ENCODE measurements at regions not wholly inside any gene's neighbourhood (a gene's known extent, or its start where the extent isn't known, plus 50 kb on each side); places are given as distances from the start of the nearest gene placed in this dataset.

DNA sequence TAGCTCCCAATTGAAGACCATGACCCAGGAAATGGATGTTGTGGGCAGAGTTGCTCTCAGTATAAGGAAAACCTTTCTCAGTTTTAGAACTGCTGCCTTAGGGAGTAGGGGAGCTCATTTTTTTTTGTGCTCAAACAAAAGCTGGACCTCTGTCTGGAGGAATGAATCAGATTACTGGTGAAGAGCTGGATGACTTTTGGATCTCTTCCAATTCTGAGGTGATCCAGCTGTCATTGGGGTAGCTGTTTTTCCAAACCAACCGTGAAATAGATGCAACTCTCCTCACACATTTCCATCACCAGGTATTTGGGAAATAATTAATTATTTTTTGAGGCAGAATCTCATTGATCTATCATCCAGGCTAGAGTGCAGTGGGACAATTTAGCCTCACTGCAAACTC is 251.3 kb upstream of the PLET1 start:
- no peak for DNase-seq

DNA sequence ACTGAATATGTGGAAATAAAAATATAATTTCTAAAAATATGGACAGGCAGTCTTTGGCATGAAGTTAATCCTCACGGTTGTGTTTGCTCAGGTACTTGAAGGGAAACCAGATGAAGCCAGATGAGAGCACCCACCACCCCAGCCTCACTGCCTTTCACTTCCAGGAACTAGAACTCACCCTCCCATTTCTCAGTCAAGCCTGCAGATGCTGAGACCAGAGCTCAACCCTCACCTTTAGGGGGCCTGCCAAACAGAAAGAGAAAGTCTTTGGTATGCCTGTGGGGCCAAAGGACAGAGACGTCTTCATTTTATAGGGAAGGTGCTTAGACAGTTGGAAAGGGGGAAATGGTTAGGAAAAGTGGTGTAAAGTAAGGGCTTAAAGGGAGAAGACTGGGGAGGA is 252.8 kb upstream of the PLET1 start:
- no peak for DNase-seq

DNA sequence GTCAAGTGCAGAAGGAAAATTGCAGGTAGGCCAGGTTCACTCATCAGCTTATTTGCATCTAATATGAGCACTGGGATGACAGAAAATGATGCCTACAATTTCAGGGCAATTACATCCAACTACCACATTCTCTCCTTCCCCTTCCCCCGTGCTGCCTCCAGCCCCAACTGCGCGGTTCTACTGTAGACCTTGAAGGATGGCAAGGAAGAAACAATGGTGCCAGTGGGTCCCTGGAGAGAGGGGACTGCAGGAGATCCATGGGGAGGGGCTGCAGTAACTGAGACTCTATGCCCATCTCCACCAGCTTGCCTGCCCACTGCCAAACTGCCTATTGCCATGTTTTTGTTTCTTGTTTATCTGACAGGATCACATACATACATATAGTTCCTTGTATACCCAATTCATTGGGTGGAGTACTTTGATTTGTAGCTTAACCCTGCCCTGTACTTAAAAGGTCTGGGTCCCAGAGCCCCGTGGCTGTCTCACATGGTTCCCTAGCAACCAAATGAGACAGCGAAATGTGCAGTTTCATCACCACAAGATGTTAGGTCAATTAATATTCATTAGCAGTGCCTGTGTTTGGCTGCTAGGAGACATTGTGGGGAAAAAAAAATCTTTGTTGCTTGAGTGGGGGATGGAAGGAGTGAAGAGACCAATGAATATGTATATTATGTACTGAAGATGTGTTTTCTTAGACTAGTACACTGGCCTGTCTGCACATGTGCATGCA is 253.5 kb upstream of the PLET1 start:
- peak in 22 of 58 donors; percentile 5 to 77 (median 26) for DNase-seq

DNA sequence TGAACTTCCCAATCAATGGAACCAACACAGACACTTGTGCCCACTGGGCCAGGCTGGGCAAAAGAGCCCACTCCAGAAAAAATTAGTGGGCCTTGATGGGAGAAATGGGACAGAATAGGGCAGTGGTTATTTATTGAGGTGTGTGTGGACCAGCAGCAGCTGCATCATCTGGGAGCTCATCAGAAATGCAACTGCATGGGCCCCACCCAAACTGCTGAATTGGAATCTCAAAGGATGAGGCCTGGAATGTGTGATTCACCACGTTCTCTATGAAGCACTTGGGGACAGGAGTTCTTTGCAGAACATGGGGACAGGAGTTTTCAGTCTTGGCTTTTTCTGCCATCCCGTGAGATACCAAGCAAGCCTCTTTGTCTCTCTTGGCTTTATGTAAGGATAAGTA is 255.6 kb upstream of the PLET1 start:
- no peak for DNase-seq

DNA sequence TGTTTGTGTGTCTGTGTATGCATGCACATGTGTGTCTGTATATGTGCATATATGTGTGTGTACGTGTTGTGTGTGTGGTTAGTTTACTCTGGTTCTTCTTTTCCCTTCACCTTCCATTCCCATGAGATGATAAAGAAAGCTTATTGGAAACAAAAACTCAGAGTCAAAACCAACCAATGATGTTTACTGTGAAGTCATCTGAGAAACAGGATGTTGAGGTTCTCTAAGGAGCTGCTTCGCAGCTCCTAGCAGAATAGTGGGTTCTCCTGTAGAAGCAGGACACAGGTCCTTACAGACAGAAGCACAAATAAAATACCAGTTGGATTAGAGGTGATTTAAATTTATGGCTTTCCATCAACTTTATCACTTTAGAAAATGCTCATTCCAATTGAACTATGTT is 256.1 kb upstream of the PLET1 start:
- no peak for DNase-seq

DNA sequence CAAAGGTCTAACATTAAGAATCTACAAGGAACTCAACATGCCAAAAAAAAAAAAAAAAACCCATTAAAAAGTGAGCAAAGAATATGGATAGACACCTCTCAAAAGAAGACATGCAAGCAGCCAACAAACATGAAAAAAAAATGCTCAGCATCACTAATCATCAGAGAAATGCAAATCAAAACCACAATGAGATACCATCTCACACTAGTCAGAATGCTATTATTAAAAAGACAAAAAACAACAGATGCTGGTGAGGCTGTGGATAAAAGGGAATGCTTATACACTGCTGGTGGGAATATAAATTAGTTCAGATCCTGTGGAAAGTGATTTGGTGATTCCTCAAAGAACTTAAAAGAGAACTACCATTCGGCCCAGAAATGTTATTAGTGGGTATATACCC is 257.7 kb upstream of the PLET1 start:
- DNase-seq: no peak

DNA sequence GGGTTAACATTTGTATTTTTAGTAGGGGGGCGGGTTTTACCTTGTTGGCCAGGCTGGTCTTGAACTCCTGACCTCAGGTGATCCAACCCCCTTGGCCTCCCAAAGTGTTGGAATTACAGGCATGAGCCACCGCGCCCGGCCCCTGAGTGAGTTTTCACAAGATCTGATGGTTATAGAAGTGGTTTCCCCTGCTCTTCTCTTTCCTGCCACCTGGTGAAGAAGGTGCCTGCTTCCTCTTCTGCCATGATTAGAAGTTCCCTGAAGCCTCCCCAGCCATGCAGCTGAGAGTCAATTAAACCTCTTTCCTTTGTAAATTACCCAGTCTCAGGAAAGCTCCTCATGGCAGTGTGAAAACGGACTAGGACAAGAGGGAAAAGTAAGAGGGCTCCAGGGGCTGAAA is 259.1 kb upstream of the PLET1 start:
- DNase-seq: no peak

DNA sequence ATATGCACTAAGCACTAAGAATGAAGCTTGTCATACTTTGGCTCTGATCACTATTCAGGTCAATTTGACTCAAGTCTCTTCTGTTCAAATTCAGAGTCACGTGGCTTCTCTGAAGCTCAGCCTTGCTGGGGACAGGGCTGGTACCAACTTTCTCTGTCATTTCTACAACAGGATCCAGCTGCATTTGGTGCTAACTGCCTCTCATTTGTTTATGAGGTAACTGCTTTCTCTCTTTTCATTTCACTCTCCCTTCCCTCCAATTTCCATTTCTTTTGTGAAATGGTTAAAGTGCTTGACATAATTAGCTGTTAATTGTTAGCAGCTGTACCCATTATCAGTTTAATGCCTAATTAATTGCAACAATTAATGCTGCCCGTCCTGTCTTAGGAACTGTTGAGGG is 259.7 kb upstream of the PLET1 start:
- DNase-seq: no peak

DNA sequence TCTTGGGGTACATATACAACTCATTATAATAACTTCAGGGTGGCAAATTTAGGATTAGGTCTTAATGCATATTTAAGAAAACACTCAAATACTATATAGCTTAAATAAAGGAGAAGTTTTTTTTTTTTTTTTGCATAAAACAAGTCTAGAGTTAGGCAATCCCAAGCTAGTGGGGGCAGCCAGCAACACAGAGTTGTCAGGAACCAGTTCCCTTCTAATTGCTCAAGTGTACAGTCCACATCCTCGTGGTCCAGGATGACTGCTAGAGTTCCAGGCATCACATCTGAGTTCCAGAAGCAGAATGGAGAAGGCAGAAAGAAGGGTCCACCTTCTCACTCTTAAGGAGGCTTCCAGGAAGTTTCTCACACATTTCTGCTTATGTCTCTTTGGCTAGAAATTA is 261.9 kb upstream of the PLET1 start:
- no peak for DNase-seq

DNA sequence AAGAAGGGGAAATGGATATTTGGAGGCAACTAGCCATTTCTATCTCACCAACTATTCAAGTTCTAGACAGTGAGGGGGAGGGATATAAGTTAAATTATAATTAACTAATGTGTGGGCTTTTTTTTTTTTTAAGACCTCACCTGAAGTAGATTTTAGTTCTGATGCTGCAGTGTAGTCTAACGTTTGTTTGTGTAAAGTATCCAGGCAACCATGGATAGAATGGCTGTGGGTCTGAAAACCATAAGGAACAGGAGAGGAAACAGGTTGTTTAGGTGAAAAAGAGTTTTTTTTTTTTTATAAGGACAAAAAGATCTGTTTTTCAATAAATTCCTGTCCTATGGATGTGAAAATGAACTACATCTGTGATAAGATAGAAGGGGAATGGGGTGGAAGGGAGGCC is 262.4 kb upstream of the PLET1 start:
- DNase-seq: no peak

DNA sequence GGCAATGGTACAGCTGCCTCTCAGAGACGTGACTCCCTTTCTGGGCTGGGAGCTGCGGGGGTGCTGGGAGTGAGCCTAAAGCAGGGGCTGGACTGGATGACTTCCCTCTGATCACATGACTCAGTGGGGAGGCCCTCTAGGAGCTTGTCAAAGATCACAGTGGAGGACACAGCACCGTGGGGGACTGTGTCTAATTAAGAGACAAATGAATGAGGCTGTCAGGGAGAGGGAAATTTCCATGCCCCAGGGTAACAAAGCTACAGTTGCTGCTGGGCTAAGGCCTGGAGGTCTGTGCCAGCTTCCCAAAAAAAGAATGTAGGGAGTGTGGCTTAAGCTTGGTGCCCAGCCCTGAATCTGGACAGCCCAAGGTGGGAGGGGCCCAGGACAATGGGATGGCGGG is 262.8 kb upstream of the PLET1 start:
- DNase-seq: peak in 54 of 58 donors; percentile 12 to 90 (median 69)

DNA sequence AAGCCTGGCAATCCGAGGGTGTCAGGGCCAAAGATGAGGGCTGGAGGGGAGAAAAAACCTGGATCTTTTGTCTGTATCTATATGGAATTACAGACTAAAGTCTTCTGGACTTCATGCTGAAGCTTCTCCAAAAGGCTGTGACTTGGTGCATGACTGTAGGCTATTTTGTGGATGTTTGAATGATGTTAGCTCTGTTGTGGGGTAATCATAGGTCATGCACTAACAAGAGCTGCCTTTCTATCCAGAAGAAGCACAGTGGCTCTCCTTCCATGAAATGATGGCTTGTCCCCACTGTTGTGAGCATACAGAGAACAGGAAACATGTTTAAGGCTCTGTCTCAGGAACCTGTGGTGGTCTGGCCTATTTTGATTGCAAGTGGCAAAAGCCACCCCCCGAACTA is 263.3 kb upstream of the PLET1 start:
- peak in 8 of 58 donors; percentile 27 to 82 (median 53) for DNase-seq

DNA sequence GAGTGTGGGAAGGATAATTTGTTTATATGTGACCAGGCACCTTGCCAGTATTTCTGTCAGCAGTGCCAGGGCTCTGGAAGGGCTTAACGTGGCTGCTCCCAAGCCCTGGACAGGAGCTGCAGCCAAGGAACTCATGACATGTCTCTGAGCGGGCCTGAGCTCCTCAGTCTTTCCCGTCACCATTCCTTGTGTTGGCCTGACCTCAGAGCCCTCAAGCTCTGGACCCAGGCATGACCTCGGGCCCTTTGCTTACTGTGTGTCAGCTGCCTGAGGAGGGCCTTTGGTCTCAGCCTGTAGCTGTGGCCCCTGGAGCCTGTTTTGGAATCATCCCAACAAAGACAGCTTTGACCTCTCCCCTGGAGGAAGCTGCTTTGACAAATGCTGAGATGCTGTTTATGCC is 264.1 kb upstream of the PLET1 start:
- peak in 6 of 58 donors; percentile 6 to 24 (median 12) for DNase-seq

DNA sequence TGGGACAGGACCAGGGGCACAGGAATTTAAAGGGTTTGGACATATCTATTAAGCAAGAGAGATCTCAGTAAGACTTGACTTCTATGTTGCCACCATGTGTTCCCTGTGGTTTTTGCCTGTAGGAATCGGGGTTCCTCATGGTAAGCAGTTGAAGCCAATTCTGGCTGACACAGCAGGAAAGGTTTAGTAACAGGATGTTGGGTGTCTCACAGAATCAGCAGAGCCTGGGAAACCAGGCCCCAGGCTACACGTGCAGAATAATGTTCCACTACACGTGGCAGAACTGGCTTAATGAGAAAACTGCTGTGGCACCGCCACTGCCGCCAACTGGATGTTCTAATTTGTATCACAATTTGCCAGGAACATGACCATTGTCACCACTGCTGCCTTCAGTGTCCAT is 264.6 kb upstream of the PLET1 start:
- peak in 10 of 58 donors; percentile 3 to 52 (median 13) for DNase-seq

DNA sequence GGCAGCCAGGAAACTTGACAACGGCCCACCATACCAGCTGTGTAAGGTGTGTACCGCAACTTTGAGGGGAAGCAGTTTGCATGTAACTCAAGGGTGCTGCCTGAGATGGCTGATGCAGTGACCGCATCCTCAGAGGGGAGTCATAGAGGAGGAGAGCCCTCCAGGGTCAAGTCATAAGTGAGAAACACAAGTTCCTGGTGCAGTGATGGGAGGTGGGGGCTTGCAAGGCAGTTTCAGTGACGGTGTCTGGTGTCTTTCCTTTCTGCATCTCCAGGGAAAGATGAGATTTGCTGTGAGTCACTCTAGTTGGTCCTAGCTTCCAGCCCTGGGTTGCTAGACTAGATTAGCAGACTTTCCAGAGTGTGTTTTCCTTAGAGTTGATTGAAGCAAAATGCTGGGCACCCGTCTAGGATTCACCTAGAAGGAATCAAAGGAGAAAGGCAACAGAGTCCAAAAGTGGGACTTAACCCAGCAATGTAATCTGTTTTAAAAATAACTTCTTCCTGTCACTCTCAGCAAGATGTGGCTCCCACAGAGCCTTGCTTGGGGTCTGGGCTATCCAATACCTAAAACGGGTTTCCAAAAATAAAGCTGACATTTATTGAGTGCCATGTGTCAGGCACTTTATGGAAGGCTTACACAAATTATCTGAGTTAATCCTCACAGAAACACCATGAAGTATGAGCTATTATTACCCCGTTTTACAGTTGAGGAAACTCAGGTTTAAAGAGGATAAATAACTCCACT is 265.4 kb upstream of the PLET1 start:
- DNase-seq: no peak

DNA sequence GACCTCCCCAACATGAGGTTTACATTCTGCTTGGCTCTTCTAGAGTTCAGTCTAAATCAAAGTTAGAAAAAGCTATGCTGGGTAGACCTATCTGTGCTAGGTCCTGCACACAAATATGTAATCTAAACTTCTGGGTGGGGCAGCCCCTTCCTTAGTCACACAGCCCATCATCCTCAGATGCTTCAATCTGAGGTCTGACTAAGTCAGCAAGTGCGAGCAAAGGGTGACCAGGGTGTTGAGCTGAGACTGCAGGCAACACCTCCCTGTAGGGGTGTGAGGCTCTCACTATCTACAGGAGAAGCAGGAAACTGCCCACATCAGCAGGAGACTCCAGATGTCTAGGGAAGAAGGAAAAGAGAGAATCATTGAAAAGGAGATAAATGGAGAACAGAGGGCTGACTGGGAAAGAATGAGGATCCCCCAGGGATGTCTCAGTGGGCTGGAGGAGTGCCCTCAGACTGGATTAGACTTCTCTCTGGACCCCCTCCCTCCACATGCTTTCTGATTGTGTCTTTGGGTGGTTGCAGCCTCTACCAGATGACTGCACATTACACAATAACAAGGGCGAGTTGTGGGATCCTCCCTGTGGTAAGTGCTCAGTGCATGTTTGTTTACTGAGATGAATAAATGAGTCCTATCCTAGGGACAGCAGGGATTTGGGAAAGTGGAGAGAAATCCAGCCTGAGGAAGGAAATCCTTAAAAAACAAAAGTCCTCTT is 266.2 kb upstream of the PLET1 start:
- no peak for DNase-seq

DNA sequence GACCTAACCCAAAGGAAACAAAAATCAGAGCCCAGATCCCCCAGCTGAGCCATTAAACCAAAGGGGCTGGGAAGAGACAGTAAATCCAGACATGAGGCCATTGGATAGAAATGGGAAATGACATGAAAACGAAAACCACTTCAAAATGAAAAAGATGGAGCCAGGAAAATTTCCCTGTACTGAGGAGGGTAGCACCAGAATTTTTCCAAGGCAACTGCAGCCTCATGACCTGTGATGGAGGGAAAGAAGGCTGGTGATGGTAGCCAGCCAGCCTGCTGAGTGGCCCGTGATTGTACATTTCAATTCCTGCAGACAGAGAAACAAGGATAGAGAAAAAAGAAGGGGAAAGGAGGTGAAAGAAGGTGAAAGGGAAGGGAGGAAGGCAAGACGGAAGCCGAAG is 268.4 kb upstream of the PLET1 start:
- no peak for DNase-seq

DNA sequence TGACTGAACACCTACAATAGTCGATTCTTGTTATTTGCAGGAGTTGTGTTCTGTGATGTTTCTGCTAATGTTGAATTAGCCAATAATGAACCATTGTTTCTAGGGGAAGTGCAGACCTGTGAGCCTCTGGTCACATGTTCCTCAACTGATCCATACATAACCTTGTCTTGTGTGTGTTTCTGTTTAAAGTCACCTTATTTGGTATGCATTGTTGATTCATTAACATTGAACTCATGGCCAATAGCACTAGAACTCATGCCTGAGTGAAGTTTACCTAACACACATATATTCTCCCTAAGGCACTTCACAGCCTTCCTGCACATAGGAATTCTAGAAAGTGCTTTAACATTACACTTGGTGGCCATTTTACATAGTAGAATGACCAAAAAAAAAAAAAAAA is 271.8 kb upstream of the PLET1 start:
- no peak for DNase-seq

DNA sequence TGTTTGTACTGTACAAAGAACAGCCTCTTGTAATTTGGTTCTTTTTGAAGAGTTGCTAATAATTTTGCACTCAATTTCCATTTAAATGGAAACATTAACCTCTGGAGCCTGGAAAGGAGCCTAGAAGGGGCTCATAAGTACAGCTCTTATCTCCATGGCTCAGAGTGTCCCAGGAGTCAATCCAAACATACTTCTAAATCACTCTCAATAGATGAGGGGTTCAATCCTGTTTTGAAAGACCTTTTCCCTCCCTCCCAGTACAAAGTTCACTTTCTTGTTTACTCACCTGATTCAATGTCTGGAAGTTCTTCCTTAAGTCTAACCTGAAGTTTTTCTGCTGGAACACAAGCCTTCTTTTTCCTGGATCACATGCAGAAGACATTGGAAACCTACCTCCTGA is 273.0 kb upstream of the PLET1 start:
- no peak for DNase-seq

DNA sequence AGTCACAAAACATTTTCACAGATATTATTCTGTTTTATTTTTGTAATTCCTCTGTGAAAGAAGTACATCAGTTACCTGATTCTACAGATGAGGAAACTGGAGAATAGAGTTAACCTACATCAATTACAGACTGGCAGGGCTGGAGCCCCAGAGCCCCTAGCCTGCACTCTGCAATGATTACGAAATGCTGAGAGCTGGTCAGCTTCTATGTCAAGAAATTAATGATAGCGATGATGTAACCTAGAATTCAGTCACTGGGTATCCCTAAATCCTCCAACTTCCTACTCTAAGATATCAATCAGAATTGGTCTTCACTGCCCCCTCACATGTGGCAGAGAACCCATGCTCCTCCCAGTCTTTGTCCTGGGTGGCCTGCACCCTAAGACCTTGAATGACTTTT is 273.5 kb upstream of the PLET1 start:
- no peak for DNase-seq

DNA sequence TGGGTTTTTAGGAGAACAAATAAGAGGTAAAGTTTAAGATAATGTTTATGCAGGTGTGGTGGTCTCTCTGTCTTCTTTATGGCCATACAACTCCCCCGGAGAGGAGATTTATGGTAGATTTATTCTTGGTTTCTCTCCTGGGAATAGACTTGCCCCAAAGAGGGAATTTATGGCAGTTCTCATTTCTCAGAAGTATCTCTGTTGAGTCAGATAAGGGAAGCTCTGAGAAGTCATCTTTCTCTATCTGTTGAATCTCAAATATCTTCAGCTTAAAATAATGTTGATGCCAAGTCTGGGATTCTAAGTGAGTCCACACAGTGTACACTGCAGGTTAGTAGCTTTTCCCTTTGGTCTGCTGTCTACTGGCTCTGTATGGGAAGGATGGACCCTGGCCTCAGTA is 276.4 kb upstream of the PLET1 start:
- no peak for DNase-seq

DNA sequence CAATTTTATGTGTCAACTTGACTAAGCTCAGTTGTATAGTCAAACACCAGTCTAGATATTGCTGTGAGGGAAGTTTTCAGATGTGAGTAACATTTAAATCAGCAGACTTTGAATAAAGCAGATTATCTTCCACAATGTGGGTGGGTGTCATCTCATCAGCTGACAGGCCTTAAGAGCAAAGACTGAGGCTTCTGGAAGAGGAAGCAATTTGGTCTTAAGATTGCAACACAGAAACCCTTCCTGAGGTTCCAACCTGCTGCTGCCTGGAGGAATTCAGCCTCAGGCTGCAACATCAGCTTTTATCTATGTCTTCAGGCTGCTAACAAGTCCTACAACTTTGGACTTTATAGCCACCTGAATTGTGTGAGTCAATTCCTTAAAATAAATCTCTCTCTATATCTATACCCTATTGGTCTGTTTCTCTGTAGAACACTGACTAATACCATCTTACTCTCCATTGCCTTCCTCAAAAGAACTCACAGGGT is 277.2 kb upstream of the PLET1 start:
- DNase-seq: no peak
